ENCODE measurements at regions not wholly inside any gene's neighbourhood (a gene's known extent, or its start where the extent isn't known, plus 50 kb on each side); places are given as distances from the start of the nearest gene placed in this dataset.

DNA sequence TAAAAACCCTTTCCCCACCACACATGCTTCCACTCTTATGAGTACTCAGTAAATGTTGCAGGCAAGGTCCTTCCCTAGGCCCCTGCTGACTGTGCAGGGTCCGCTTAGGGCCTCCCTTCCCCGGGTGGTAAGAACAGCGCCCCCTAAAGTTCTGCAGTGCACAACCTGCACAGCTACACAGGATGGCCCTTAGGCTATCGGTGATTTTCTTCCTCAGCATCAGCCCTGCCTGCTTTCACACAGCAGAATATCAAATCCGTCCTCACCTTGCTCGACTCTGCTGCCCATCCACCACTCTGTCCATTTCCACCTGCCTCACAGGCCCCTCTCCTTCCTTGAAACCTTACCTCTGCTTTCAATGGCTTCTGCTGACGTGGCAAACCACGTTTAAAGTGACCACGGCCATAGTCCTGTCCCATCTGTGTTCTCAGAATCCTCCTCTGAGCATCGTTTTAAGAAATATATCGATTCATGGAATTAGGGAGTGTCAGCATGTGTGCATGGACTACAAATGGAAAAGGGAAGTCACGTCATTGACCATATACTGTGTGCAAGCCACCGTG lies 51.4 kb upstream of the TMEM132E start:
- no peak for DNase-seq (ENCODE audit: low spot score)

DNA sequence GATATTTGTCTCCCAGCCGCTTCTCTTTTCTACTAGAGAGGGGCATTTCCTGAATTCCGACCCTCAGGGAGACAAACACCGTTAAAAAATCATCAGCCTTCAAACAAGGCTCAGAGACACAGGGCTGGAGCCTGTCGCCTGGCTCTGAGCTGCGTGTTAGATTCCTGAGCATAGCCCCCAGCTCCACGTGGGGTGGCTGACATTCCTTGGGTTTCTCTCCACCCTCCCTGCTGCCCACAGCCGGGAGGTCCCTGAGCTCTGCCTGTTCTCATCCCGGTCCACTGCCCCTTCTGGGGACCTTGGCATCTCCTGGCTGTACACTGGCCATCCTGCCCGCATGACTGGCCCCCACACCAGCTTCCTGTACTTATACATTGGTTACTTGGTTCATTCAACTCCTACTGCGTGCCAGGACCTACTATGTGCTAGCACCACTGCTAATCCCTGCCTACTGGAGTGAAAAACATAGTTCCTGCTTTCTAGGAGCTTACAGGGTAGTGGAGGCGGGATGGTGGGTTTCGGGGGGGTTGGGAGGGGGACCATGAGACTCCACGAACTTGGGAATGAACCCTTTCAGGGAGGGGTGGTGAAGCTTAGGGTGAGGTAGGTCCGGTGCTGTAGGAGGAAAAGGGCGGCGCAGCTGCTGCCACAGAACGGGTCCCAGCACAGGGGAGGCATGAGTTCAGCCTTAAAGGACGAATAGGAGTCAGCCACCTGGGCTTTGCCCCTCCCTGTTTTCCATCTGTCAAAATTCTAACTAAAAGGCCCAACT lies 52.1 kb upstream of the TMEM132E start:
- no peak for DNase-seq (ENCODE audit: low spot score)

DNA sequence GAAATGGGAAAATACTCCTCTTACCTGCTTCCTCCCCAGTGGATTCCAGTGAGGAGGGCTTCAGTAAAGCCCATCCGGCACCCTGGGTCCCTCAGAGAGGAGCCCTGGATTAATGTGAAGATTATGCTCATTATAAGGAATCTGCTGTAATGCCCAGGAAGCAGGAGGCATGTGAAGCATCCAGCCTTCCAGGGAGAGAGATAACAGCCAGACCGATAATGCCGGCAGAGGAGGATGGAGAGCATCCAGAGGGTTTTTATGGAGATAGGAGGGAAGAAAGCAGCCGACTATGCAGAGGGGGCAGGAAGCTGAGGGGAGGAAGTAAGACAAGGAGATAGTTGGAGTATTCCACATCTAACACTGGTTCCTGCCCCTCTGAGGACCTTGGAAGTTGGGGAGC lies 53.7 kb upstream of the TMEM132E start:
- no peak for DNase-seq (ENCODE audit: low spot score)

DNA sequence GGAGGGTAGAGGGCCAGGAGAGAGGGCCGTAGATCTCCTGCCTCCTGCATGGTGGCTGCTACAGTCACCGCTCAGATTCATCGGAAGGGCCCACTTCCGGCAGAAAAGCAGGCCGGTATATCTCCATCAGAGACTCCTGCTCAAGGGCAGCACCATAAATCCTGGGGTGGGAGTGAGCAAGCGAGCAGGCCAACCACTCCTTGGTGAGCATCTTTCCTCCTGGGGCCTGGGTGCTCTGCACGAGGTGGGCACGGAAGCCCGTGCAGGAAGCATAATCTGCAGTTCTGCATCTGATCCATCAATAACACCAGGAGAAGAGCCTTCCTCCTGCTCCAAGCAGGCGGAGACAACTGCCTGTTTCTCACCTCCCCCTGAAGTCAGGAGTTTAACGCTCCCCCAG lies 57.4 kb upstream of the TMEM132E start:
- DNase-seq (ENCODE audit: low spot score) = no peak

DNA sequence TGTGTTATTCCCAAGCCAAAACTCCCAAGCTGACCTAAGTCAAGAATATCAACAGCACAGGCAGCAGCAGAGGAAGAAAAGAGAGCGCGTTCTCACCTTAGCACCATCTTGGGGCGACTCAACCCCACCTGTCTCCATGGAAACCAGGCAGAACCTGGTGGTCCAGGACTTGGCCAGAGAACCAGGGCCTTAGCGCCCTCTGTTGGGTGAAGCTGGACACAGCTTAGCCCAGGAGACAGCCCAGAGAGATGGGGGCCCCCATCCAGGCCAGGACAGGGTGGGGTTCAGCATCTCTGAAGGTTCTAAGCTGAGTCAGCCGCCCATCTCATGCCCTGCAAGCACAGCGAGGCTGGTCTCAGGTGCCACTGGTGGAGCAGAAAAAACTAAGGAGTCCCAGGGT lies 60.1 kb upstream of the TMEM132E start:
- no peak for DNase-seq (ENCODE audit: low spot score)

DNA sequence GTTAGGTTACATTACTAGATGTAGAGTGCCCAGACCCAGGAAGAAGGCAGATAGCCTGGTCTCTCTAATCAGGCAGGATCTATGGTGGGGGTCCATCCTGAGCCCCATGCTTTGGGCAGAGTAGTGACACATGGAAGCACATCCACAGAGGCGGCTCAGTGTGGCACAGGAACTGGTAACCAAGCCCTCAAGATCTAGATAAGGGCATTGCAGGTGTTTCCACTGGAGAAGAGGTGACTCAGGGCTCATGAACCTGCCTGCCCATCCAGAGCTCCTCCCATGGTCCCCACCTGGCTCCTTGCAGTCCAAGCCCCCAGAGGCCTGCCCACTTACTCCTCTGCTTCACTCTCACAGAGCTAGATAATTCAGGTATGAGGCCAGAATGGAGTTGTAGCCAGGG lies 62.0 kb upstream of the TMEM132E start:
- no peak for DNase-seq (ENCODE audit: low spot score)

DNA sequence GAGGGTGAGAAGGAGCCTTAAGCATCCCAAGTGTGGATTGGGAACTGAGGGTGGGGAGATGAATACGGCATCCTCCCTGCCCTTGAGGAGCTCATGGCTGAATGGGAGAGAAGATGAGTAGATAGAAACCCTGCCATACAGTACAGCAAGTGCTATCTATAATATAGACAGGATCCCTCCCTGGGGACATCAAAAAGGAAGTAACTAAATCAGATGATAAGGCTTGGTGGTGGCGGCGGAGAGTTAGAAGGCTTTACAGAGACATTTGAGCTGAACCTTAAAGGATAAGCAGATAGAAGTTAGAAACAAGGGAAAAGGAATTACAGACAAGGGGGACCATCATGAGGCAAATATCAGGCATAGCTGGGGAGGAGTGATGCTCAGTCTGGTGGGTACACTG lies 67.5 kb upstream of the TMEM132E start:
- DNase-seq (ENCODE audit: low spot score) = no peak

DNA sequence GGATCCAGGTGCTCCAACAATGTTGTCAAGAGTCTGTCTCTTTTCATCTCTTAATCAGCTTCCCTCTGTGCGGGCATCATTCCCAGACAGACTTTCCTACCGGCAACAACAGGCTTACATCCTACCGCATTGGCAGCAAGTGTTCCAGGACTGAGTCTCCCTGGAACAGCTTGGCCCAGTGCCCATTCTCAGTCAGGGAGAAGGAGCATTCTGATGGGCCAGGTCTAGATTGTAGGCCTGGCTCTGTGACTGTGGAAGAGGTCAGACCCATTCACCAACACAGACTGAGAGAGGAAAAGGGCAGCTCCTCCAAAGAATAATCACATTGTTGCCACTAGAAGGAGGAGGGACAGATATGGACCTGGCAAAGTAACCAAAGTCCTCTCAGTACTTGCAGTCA lies 68.1 kb upstream of the TMEM132E start:
- DNase-seq (ENCODE audit: low spot score) = no peak

DNA sequence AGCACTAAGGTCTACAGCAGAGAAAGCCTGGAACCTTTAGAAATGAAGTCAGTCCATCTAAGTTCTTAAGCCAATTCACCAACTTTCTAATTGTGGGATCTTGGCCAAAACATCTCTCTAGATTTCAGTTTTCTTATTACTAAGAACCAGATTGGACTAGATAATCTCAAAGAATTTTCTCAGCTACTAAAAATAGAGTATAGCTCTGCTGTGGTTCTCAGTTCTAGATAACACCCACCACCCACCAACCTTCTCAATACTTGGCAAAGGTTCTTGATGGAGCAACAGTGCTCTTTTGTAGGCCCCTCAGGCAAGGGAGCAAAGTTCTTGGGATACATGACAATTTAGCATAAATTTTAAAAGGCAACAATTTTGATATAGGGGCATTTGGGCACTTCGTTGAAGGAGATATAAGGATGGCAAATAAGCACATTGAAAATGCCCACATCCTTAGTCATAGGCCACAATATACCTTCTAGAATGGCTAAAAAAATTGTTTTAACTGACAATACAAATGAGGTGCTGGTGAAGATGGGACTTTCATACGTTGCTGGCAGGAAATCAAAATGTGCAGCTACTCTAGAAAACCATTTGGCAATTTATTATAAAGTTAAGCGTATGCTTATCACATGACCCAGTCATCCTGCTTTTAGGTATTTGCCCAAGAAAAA lies 74.4 kb upstream of the TMEM132E start:
- no peak for DNase-seq (ENCODE audit: low spot score)

DNA sequence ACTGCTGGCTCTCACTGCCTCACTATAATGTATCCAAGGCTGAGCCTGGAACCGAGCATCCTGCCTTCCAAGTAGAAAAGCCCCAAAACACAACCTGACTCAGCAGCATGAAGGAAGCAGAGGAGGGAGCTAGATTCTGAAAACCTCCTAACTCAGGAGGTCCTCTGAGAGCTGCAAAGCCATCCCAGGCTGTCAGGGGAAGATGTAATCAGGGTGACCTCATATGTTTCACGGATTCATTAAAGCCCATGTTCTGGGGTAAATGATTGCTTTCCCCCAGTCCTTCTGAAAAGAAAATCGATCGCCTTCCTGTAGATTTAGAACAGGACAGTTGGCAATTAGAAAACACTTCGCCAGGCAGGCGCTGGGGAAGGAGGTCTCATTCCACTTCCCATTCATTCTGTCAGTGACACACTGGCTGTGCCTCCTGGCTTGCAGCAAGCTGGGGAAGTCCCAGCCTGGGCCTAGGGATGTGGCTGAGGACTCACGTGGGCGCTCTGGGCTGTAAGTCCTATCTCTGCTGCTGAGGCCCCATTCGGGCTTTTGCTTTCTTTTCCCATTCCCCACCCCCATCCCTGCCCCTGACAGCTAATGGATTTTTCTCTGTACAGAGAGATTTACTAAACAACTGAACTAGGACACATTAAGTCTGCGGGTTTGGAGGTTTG lies 75.7 kb upstream of the TMEM132E start:
- DNase-seq (ENCODE audit: low spot score) = peak; percentile 5

DNA sequence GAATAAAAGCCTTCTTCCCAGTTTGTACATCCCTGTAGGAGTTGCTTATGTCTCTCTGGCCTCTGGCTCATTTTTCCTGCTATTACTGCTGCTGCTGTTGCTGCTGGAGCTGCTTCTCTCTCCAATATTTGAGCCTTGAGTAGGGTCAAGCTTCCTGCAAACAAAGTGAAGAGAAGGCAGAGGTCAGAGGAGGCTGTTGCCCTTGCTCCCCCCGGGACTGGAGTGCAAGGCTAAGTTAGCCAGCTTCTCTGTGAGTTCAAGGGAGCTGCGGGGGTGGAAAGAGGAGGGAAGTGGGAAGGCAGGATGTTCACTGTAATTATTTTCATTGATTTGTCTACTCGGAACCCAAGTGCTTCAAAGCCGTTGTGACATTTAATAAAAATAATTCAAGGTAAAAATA lies 77.0 kb upstream of the TMEM132E start:
- no peak for DNase-seq (ENCODE audit: low spot score)

DNA sequence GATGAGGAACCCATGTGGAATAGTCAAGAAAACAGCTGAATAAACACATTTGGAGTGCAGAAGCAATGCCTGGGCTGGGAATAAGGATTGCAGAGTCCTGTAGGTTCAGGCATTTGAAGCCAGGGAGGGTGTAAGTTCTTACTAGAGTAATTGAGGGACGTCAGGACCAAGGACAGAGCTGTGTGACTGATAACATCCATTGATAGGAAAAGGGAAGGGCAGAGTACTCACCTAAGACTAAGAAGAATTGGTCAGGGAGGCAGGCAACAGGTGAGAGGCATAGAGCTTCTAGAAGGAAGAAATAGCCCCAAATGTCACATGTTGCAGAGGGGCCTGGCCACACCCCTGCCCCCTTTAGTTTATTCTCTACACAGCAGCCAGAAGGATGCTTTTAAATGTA lies 79.8 kb upstream of the TMEM132E start:
- peak; percentile 38 for DNase-seq (ENCODE audit: low spot score)

DNA sequence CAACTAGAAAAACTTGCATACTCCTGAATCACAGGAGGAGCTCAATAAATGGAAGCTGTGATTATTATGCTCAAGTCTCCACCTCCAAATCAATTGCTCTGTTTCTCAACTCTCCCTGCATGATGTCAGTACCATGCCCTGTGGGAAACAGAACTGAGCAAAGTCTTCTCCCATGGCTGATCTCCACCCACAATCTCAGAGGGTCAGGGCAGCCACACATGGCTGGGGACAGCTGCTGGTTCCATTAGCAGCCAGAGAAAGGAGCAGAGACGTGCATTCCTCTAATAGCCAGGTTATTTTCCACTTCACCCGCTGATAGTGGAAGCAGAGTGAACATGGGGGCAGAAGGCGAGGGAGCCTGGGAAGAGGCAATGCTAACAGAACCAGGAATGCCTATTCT lies 85.5 kb upstream of the TMEM132E start:
- DNase-seq (ENCODE audit: low spot score) = no peak

DNA sequence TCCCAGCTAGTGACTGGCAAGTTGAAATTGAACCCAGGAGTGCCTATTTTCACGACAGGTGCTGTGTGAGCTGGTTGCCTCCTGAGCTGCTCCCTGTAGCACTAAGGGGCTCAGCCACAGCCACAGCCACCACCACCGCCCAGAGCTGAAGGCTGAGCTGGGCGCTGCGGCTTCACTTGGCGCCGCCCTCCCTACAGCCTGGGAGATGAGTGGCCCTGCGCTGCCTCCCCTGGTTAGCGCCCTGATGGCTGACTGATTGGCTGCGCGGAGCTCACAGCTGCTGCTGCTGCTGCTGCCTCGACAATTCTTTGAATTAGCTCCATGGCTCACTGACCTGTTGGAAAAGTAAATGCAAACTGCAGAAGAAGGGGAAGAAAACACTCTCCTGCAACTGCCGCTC lies 91.8 kb upstream of the TMEM132E start:
- no peak for DNase-seq (ENCODE audit: low spot score)

DNA sequence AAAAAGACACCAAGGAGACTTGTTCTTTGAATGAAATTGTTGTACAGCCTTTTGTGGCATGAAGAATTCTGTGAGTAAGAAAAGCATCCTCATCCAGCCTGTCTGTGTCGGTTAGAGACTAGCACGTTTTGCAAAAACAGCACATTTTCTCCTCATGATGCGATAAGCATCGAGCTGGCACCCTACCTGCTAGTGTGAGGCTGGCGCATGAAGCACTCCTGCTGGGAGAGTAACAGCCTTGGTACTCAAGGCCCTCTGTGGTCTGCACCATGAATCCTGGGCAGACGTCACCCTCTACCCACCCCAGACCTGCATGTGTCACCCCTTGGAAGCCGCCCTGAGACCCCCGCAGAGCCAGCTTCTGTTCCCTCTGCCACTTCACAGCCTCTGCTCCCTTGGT lies 92.6 kb upstream of the TMEM132E start:
- no peak for DNase-seq (ENCODE audit: low spot score)

DNA sequence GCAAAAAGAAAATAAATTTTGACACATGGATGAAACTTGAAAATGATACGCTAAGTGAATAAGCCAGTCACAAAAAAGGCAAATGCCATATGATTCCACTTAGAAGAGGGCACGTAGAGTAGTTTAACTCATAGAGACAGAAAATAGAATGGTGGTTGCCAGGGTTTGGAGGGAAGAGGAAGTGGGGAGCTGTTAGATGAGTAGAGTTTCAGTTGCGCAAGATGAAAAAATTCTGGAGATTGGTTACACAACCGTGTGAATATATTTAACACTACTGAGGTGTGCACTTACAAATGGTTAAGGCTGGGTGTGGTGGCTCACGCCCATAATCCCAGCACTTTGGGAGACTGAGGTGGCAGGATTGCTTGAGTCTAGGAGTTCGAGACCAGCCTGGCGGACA lies 93.4 kb upstream of the TMEM132E start:
- DNase-seq (ENCODE audit: low spot score) = no peak

DNA sequence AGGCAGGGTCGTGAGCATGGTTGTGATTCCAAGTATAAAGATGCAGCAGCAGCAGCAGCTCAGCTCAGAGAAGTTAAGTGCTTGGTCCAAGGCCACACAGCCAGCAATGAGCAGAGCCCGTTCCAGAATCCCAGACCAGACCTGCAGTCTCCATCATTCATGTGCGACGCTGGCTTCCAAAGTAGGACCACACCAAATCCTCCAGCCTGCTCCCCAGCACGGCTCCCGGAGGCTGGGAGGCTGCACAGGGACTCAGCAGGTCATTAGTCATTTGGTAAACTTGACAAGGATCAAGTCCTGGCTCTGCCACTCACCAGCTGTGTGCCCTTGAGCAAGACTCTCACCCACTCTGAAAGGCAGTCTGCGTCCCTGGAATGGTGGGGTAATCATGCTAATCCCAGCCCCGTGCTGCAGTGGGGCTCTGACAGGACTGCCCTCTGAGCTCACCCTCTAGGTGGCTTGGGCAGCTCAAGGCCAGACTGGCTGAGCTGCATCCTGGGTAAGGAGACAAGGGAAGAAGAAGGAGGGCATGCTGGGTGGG lies 95.1 kb upstream of the TMEM132E start:
- no peak for DNase-seq (ENCODE audit: low spot score)

DNA sequence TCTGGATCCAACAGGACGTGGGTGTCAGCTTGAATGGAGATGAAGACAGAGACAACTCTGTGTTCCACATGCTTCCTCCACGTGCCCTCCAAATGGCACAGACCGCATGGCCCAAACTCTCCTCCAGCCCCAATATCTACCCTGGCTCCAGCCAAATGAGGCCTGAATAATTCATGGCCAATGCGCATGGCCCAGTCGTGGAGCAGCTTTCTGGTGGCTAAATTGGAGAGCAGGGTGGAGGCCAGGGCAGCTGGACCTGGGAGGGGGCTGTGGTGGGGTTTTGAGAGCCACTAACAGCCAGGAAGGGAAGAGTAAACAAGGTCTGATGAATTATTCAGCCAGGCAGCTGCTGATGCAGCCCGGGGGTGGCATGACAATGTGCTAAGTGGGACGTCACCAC lies 96.7 kb upstream of the TMEM132E start:
- DNase-seq (ENCODE audit: low spot score) = no peak

DNA sequence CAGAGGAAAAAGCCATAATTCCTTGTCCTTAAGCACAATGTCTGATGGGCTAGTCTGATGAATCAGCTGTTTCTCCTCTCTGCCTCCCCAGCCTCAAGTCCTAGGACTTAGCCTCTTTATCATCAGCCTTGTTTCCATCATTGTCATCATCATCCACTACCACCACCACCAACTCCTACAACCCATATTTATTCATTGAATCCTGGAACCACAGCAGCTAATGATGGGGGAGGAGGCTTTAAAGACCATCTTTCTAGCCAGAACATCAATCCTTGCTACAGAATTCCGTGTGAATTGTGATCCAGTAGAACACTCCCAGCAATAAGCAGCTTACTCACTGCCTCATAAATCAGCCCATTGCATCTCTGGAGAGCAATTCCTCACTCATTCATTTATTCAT lies 97.6 kb upstream of the TMEM132E start:
- no peak for DNase-seq (ENCODE audit: low spot score)

DNA sequence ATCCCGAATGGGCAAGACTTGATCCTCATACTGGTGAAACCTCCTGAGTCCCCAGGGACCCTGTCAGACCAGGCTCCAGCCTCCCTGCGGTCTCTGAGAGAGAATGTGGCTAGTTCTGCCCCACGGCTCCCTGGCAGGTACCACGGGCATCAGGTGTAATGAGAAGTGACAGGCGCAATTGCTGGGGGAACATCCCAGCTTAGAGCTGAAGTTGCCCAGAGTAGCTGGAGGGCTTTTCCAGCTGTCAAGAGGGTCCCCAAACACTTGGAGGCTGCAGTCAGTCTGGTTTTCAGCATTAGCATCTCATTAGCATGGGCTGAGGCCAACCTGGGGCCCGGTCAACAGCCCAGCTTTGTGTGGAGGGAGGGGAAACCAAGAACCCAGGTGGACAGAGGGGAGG lies 100.0 kb upstream of the TMEM132E start:
- no peak for DNase-seq (ENCODE audit: low spot score)

DNA sequence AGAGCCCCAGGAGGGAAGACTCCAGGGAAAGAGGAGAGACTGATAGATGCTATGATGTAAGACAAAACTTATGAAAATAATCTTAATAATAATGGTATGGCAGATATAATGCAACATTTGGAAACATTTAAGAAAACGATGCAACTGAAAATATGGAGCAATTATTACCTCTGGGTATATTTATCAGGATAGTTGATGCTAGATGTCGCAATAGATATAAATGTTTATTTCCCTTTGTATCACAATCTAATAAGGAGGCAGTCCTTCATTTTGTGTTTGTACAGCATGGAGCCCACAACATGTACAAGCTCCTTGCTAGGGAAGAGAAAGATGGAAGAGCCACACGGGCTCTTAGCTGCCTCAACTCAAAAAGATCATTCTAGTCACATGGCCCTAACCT lies 101.1 kb upstream of the TMEM132E start:
- DNase-seq (ENCODE audit: low spot score) = no peak

DNA sequence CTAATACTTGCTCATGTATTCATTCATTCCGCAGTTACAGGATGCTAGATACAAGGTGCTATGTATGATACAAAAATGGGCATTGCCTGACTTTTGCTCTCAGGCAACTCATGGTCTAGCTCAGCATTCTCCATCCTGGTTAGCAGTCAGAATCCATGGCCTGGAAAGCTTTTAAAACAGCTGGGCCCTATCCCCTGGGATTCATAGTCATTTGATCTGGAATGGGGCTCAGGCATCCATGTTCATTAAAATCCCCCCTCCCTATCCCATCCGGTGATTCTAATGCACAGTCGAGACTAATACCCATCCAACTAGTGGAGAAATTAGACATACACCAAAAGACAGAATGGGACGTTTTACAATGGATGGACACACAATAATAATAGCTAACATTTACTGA lies 104.1 kb upstream of the TMEM132E start:
- DNase-seq (ENCODE audit: low spot score) = no peak

DNA sequence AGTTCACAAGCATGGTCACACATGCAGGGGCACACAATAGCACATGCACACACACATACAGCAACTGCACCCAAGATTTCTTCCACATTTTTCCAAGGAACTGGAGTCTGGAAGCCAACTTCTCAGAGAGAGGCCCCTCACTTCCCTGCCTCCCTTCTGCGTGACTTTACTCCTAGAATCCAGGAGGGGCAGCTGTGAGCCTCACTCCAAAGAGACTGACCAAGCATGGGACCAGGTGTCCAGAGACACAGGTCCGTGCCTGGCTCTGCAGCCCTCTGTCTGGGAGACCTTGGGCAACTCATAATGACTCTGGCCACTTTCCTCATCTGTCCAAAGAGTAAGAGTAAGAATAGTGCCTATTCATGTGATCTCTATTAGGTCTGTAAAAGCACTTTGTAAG lies 104.7 kb upstream of the TMEM132E start:
- DNase-seq (ENCODE audit: low spot score) = no peak

Data from A172 (cell line).